Dermis microvascular lymphatic vessel endothelial cell (primary cell): ENCODE measurements at regions not wholly inside any gene's neighbourhood (a gene's known extent, or its start where the extent isn't known, plus 50 kb on each side); places are given as distances from the start of the nearest gene placed in this dataset.
A peak's percentile ranks its signal among the peaks of the same experiment; 100 is the strongest.

Experiments
- DNase-seq, 2 donors: peaks; one replicate each; pipeline versions ENCODE4 v3.0.0 to v3.0.0-alpha.2; 2010; ENCODE audit warnings: low read depth in 2 of 2

DNA sequence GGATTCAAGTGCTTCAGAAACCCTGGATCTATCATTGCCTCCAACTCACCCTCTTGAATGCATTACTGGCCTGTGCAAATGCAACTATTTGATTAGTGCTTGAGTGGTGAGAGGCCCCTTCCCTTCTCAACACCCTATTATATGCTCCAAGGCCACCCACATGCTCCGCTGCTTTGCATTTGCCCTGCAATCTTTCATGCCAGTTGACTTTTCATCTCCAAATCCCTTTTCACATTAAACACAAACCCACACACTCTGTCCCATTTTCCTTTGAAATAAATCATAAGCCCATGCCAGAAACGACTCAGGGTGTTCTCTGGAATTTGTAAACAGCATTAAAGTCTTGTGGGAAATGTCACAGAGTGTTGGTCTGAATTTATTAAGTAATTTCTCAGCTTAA lies 78.9 kb upstream of the CTTNBP2NL start:
- DNase-seq, result no peak

DNA sequence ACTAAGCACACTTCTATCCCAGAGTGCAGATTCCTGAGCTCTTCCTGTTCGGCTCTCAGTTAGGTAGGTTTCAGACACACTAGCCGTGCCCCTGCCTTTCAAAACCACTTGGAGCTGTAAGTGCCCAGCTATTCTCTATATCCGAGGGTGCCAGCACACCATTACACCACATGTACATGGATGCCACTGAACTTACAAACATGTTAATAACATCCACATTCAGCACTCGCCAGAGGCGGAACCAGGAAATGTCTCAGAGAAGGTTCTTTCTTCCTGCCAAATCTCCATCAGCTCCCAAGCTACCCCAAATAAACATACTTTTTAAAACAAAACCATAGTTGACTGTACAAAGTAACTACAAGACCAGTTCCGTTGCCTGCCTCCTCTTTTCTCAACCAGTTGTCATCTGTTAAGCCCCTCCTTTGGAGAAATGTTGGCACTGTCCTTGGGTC lies 78.4 kb upstream of the CTTNBP2NL start:
- no peak for DNase-seq

DNA sequence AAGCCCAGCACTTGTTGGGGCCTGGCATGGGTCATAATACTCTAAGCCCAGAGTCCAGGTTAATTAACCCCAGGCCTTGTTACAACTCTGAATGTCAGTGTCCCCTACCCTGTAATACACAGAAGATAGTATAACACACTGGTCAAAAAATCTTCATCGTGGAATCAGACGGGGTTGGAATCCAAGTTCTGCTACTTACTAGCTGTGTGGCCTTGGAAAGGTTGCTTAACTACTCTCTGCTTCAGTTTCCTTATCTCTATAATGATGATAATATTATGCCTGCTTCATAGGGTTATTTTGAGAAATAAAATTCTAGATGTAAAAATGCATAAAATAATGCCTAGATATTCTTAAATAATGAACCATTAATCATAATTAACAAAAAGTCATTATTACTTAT lies 77.8 kb upstream of the CTTNBP2NL start:
- DNase-seq, result no peak

DNA sequence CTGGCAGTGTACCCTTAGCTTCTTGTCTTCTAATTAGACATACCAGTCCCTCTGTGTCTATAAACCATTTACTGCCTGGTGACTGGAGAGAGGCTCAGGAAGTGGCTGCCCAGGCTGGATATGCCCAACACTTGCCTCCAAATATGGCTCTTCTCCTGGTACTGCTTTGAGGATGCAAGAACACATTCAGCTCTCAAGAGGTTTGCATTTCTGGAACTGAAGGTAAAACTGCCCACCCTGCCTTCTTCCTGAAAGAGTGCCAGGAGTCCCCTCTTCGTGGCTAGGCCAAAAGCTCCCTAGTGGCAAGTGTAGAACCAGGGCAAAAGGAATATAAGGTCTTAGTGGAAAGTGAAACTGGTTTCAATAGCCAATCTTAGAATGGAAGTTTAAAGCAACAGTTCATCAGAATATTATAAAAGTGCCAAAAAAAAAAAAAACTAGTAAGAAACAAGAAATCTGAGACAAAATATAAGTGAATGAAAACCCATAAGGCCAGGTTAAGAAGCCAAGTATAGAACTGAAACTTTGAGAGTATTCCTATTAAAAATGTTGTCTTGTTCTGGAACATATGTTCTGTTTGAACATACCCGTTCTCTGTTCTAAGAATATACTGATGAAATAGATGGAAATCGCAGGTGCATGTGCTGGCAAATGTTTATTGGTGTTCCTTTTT lies 77.2 kb upstream of the CTTNBP2NL start:
- no peak for DNase-seq

DNA sequence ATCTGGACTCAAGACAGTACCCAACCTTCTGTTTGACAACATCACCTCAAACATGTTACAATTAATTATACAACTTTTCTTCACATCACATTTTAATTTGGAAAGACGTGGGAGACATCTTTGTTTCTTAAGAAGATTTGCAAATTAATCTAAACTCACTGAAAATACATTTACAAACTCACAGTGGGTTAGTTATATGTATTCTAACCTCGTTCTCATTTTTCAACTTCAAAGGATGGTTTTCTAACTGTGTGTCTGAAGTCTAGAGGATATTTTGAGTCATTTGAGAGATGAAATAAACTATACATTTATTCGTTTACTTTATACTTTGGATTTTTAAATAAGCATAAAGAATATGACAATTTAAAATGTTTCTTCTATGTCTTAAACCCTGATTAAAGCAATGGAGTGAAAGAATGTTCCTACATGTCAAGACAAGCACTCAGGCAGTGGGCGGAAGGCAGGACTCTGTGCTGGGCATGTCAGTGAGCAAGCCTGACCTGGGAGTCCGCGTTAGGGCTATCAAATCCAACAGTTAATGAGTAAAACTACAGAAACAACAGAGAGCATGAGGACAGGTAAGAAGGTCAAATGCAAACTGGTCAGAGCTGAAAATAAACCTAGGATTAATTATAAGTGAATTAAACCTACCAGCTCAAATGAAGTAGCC lies 76.5 kb upstream of the CTTNBP2NL start:
- DNase-seq, result no peak

DNA sequence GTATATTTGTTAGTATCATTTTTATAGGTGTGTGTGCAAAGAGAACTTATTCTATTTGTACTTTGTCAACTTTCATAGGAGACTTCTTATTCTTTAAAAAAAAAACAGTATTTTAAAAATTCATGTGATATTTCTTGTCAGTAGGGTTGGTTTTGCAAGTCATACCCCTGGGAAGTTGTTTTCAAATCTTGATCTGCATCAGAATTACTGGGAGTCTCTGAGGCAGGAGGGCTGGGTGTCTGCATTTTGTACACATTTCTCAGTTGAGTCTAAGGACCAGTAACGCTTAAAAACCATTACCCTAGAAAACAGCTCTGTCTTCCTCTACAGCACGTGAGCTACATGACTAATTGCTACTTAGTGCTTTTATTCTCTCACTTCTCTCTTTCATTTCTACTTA lies 76.0 kb upstream of the CTTNBP2NL start:
- DNase-seq, result no peak

DNA sequence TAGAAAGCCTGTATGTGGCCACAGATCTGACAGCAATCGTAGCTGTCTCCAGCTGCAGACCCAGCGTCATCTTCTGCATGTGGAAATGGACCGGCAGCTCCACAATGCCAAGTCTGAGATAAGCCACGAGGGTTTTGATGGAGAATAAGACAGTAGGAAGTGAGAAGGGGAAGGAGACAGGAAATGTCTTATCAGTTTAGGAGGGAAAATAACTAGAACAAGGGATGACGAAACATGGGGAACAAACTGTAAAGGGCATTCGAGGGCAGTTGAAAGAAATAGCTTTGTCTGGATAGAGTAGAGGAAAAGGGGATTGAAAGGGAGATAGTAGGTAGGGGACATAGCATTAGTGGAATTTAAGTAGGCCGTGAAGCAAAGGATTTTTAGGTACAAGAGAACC lies 74.0 kb upstream of the CTTNBP2NL start:
- DNase-seq, result no peak

DNA sequence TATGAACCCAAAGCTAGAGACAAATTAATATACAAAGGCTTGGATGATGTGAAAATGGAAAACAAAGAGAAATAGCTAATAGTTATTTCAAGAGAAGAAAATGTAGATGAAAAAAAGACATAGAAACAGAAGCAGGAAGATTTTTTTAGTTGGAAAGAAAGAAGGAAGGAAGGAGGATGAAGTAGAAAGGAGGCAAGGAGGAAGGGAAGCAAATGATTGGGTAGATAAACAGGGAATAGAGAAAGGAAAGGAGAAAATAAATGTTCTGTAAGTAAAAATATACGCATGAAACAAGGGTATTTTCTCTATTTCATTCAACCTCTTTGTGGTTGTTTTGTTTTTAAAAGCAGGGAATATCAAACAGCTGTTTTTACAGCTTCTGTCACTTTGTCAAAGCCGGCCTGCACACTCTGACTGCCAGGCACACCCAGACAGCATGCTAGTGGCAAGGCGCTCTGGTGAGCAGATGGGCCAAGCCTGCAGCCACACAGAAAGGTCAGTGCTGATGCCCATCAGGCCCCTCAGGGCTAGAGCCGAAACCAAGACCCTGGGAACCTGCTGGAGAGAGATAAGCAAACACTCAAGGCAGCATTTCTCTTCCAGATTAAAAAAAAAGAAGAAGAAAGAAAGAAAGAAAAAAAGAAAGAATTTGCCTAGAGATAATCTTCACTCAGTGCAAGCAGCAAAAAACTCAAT lies 72.9 kb upstream of the CTTNBP2NL start:
- DNase-seq, result no peak

DNA sequence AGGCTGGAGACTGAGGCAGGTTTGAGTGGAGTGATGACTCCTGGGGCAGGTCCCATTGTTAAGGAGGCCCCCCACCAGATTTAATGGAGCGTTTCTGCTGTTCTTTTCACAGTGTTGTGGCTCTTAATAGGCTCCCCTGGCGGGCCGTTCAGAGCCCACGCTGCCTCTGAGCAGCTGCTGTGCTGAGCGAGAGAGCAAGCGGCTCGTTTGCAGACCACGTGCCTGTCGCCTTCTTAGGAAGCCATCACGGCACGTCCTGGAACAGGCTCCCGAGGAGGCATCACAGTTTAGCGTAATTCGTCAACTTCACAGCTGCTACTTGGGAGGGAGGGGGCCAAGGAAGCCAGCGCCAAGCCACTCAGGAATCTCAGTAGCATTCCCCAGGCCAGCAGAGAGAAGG lies 70.5 kb upstream of the CTTNBP2NL start:
- DNase-seq, result no peak

DNA sequence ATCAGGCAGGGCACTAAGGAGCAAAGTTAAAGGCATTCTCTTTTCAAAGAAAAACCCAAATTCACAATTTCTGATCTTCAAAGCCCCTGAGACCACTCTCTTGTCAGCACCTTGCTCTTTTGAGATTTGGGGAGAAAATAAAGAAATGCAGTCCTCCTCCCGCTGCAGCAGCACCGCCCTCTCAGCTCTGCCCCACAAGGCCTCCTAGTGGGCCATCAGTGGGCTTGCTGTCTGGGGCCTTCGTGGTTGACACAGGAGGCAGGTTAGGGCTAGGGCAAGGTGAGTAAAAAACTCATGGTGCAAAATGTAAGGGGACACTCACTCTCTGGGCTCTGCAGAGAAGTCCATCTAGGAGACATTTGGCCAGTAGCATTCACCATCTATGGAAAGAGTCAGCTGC lies 67.4 kb upstream of the CTTNBP2NL start:
- DNase-seq, result no peak

DNA sequence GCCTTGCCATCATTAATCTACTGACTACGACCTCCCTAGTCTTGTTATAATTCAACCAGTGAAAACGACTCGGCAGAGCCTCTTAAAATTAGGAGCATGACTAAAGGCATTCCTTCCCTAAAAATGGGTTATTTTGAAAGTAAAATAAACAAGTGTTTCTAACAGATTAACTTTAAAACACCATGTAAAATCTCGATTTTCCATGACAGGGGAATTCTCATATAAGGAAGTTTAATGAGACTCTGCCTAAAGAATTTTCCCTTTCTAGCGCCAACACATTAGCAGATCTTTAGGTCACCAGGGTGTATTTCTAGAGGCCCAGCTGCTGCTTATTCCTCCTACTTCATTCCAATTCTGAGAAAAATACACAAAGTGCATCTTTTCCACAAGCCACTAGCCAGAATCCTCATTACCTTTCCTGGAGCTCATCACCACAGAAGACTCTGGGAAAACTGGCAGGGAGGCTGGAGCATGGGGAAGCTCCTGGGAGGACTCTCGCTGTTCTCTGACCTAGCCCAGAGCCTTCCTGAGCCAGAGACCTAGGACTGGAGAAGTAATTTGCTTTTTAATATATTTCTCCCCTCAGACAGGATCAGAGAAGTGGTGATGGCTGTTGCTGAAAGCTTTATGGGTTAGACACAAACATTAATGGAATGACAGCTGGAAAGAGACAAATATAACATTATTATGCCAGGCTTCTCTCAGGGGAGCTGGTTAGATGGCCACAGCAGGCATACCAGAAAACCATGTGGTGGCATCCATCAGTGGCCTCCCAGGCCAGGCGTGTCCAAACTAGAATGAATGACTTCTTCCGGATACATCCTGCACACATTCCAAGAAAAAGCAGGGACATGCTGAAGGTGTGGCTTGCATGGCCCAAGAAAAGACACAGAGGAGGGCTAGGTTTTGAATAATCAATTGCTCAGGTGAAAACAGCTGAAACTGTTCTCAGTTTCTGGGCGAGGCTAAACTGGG lies 63.6 kb upstream of the CTTNBP2NL start:
- DNase-seq, result no peak

DNA sequence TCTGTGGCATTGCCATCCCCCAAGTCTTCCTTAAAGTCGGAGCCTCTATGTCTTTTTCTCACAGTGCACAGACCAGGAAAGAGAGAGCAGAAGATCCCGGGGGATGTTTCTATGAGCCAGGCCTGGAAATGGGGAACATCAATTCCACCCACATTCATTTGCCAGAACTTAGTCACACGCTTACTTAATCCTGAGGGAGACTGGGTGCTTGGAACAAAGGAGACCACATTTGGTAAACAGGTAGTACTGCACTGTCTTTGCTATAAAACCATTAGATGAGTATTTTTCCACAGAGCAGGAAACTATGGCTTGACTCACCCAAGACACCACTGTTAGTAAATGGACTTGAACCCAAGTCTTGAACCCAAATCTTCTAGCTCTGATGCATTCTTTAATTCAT lies 60.7 kb upstream of the CTTNBP2NL start:
- no peak for DNase-seq

DNA sequence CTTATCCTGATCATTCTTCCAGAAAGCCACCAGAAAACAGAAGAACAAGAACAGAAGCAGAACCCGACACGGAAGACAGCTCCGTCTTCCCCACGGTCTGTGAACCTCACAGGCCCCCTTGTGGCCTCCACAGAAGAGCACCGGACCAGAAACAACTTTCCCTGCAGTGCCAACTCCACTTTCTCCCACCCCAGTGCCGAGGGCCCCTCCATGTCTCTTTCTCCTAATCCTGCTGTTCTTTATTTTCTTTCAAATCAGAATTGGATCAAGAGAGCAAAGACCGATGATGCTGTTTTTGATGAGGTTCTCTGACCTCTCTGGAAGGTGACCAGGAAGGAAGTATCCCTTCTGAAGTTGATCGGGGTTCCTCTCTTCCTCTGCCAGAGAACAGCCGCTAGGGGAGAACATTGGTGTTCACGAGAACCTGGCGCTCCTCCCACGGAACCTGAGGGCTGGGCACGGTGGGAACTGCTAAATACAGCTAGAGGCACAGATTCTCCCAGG lies 58.9 kb upstream of the CTTNBP2NL start:
- peak in 1 of 2 donors; percentile 28 for DNase-seq

DNA sequence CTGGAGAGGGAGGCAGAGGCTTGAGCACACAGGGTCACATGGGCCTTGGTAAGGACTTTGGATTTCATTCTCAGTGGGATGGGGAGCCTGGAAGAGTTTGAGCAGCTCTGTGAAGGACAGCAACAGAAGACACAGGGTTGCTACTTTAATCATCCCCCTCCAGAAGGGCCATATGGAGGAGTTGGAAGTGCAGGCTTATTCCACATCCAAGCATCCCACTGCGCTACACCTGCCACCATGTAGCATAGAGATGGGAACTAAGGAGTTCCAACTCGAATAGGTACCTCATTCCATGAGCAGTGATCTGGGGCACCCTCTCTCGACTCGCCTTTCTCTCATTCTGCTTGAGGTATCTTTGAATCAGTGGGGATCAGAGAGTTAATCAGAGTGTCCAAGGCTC lies 54.0 kb upstream of the CTTNBP2NL start:
- DNase-seq, result no peak

DNA sequence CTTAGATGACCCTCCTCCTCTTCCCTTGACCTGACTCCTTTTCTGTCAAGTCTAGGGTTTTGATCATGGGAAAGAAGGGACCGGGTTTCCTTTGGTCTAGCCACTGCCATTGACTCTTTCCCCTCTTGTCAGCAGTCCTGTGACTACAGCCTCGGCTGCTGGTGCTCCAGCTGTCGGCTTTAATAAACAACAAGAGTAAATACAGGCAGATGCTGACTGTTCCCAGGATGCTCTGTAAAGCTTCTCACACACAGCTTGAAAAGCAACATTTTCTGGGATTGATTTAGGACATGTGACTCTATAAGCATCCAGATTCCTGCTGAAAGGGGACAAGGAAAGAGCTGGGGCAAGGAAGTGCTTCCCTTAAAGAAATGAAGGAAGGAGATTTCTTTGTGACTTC lies 53.5 kb upstream of the CTTNBP2NL start:
- DNase-seq, result no peak

DNA sequence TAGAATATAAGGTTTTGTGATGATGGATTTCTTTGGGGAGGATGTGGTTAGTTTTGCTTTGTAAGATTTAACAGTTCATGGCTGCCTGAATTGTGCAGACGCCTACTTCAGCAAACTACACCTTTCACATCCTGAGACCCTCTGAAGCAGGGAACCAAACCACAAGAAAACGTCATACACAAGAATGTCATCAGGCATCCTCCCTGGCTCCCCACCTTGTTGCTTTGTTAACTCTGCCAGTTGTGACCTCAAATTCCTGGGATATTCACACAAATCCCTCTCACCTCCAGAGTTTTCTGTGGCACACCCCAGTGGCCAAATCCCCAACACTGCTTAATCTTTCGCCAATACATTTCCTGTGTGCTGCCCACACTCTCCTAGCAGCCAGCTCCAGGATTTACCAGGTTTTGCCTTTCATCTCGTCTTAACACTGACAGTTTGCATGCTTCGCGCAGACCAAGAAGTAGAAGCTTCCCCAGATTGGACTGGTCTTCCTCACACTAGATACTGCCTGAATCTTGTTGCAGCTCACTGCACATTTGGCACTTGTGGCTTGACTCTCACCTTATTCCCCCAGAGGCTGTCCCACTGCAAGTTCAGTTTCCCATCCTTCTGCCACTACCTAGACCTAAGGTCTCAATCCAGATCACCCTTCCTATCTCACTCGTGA lies 51.1 kb upstream of the CTTNBP2NL start:
- no peak for DNase-seq
